HS-5 (cell line): ENCODE measurements at regions not wholly inside any gene's neighbourhood (a gene's known extent, or its start where the extent isn't known, plus 50 kb on each side); places are given as distances from the start of the nearest gene placed in this dataset.

ENCODE experiments used
- DNase-seq: peaks from one replicate; pipeline ENCODE4 v3.0.0-alpha.2; 2012; ENCODE audit warnings: low read depth

GRCh38 chr2:199627417-199627816 is 169.7 kb upstream of the SATB2 start:
- peak; percentile 6 for DNase-seq

GRCh38 chr2:199624958-199625357 is 167.2 kb upstream of the SATB2 start:
- DNase-seq = no peak

- DNase-seq = no peak
These were observed 154.9 kb upstream of the SATB2 start for GRCh38 chr2:199612509-199613130.

GRCh38 chr2:199607914-199608313 is 150.2 kb upstream of the SATB2 start:
- no peak for DNase-seq

- DNase-seq = no peak
These were observed 148.5 kb upstream of the SATB2 start for GRCh38 chr2:199606193-199606780.

GRCh38 chr2:199603721-199604291 is 146.1 kb upstream of the SATB2 start:
- DNase-seq = no peak

- no peak for DNase-seq
These were observed 145.4 kb upstream of the SATB2 start for GRCh38 chr2:199602896-199603717.

GRCh38 chr2:199602271-199602895 is 144.6 kb upstream of the SATB2 start:
- DNase-seq = no peak

GRCh38 chr2:199596549-199596948 is 138.8 kb upstream of the SATB2 start:
- no peak for DNase-seq

- no peak for DNase-seq
These were observed 136.7 kb upstream of the SATB2 start for GRCh38 chr2:199594443-199594842.

- no peak for DNase-seq
These were observed 134.1 kb upstream of the SATB2 start for GRCh38 chr2:199591826-199592225.

GRCh38 chr2:199590321-199591203 is 132.8 kb upstream of the SATB2 start:
- DNase-seq = no peak

- DNase-seq = no peak
These were observed 131.6 kb upstream of the SATB2 start for GRCh38 chr2:199589306-199589705.

GRCh38 chr2:199588054-199588453 is 130.3 kb upstream of the SATB2 start:
- no peak for DNase-seq

- no peak for DNase-seq
These were observed 128.9 kb upstream of the SATB2 start for GRCh38 chr2:199586646-199587045.

GRCh38 chr2:199583676-199584075 is 125.9 kb upstream of the SATB2 start:
- DNase-seq = no peak

GRCh38 chr2:199581935-199582360 is 124.2 kb upstream of the SATB2 start:
- DNase-seq = no peak

GRCh38 chr2:199581408-199581807 is 123.7 kb upstream of the SATB2 start:
- DNase-seq = no peak

GRCh38 chr2:199575416-199575815 is 117.7 kb upstream of the SATB2 start:
- DNase-seq = no peak

- DNase-seq = no peak
These were observed 114.8 kb upstream of the SATB2 start for GRCh38 chr2:199572571-199572970.

- no peak for DNase-seq
These were observed 113.2 kb upstream of the SATB2 start for GRCh38 chr2:199570934-199571333.
